Naive thymus-derived CD4-positive, alpha-beta T cell (primary cell): ENCODE measurements at regions not wholly inside any gene's neighbourhood (a gene's known extent, or its start where the extent isn't known, plus 50 kb on each side); places are given as distances from the start of the nearest gene placed in this dataset.

Experiments used
- ATAC-seq: fragments of 150-1000 bp; cut with Tn5 transposase; 2 replicates; pipeline ENCODE4 v1.10.0; 2021; ENCODE audit warnings: mild to moderate bottlenecking, moderate library complexity
- CTCF ChIA-PET: fragments of 350-600 bp; sonication (Branson Sonifier 250); formaldehyde crosslinking; loops from one replicate; lab custom pipeline; 2021; ENCODE audit warnings: antibody characterized with exemption; lab: Charles Lee
- POLR2A ChIA-PET: fragments of 350-600 bp; sonication (Branson Sonifier 250); formaldehyde crosslinking; loops from one replicate; lab custom pipeline; 2021; ENCODE audit warnings: antibody characterized with exemption, inconsistent platforms; lab: Charles Lee
- DNase-seq, 9 donors: peaks; one replicate each; pipeline versions ENCODE4 v3.0.0 to v3.0.0-alpha.2; 2020 to 2022; ENCODE audit warnings: mixed read lengths in 1 of 9
- H3K27ac ChIP-seq: one replicate; pipeline ENCODE4 v1.7.0; 2013; ENCODE audit warnings: mild to moderate bottlenecking, low read depth, low read length, moderate library complexity
- H3K27me3 ChIP-seq, 2 donors: one replicate each; pipeline ENCODE4 v1.7.0; 2013; ENCODE audit warnings: low read length in 2 of 2, mild to moderate bottlenecking in 2 of 2, moderate library complexity in 2 of 2; ENCODE audit not compliant: control insufficient read depth in 2 of 2, insufficient read depth in 2 of 2
- H3K36me3 ChIP-seq, 3 experiments: 1 replicate in 2 of 3; 2 replicates in 1 of 3; pipeline ENCODE4 v1.7.0; 2013; ENCODE audit warnings: low read length in 3 of 3, mild to moderate bottlenecking in 3 of 3, moderate library complexity in 1 of 3; ENCODE audit not compliant: insufficient read depth in 3 of 3, control insufficient read depth in 2 of 3
- H3K4me1 ChIP-seq, 2 donors: one replicate each; pipeline ENCODE4 v1.7.0; 2013; ENCODE audit warnings: low read length in 2 of 2, mild to moderate bottlenecking in 2 of 2, moderate library complexity in 1 of 2; ENCODE audit not compliant: control insufficient read depth in 2 of 2, insufficient read depth in 2 of 2
- H3K4me3 ChIP-seq: 2 replicates; pipeline ENCODE4 v1.7.0; 2013; ENCODE audit warnings: mild to moderate bottlenecking, low read length
- H3K9me3 ChIP-seq, 3 experiments: 1 replicate in 2 of 3; 2 replicates in 1 of 3; pipeline ENCODE4 v1.7.0; 2013; ENCODE audit warnings: low read length in 3 of 3; ENCODE audit not compliant: control insufficient read depth in 2 of 3
- H3K27ac Mint-ChIP-seq, 9 donors: one replicate each; pipeline ENCODE4 v1.8.0; 2020 to 2022; ENCODE audit warnings: mixed read lengths in 9 of 9, mild to moderate bottlenecking in 8 of 9, moderate library complexity in 5 of 9, inconsistent platforms in 2 of 9
- H3K27me3 Mint-ChIP-seq, 5 donors: one replicate each; pipeline ENCODE4 v1.8.0; 2021 to 2022; ENCODE audit warnings: mixed read lengths in 5 of 5, mild to moderate bottlenecking in 1 of 5
- H3K36me3 Mint-ChIP-seq, 5 donors: one replicate each; pipeline ENCODE4 v1.8.0; 2020 to 2022; ENCODE audit warnings: mixed read lengths in 5 of 5, mild to moderate bottlenecking in 3 of 5, inconsistent platforms in 1 of 5
- H3K4me1 Mint-ChIP-seq, 7 donors: one replicate each; pipeline ENCODE4 v1.8.0; 2020 to 2022; ENCODE audit warnings: mixed read lengths in 7 of 7, mild to moderate bottlenecking in 3 of 7, inconsistent platforms in 1 of 7
- H3K4me3 Mint-ChIP-seq, 10 donors: one replicate each; pipeline ENCODE4 v1.8.0; 2020 to 2022; ENCODE audit warnings: mild to moderate bottlenecking in 10 of 10, mixed read lengths in 10 of 10, moderate library complexity in 6 of 10, inconsistent platforms in 2 of 10
- H3K9me3 Mint-ChIP-seq, 11 donors: one replicate each; pipeline ENCODE4 v1.8.0; 2020 to 2022; ENCODE audit warnings: mixed read lengths in 11 of 11, mild to moderate bottlenecking in 4 of 11, inconsistent platforms in 1 of 11, moderate library complexity in 1 of 11
- intact Hi-C, 2 donors: fragments of 100-400 bp; cut with micrococcal nuclease; formaldehyde crosslinking; loops; one replicate each; pipeline ENCODE4 v1.15.1; 2023

DNA sequence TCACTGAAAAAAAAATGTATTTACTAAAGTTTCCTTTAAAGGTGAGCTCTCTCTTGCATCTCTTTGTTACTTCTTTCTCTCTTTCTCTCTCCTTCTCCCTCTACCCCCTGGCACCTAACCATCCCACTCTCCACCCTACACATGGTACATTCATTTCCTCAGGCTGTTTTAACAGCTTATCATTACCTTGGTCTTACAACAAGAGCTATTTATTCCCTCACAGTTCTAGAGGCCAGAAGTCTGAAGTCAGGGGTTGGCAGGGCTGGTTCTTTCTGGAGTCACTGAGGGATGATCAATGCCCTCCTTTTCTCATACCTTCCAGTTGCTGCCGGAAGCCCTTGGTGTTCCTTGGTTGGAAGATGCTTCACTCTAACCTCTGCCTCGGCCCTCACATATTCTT lies 91.1 kb upstream of the DSCAM start:
- DNase-seq = no peak
- ATAC-seq = no peak
- Mint-ChIP-seq H3K4me1 (peaks cover 0 to 2% (median 0%) of the 10 kb centered on the region in 7 donors), H3K4me3 (no peak overlapping the region), H3K36me3 (no peaks in the 10 kb centered on the region), H3K9me3 (peaks cover 0 to 7% (median 3%) of the 10 kb centered on the region in 11 donors), H3K27me3 (peaks cover 0 to 46% (median 17%) of the 10 kb centered on the region in 5 donors), H3K27ac (no peak overlapping the region)
- no peak overlapping the region for H3K4me3 ChIP-seq
- ChIA-PET POLR2A (no interaction called here), CTCF (no interaction called here)
- H3K9me3 ChIP-seq = no peaks in the 10 kb centered on the region
- H3K27ac ChIP-seq = no peak overlapping the region
- H3K27me3 ChIP-seq = no peaks in the 10 kb centered on the region
- H3K4me1 ChIP-seq = no peaks in the 10 kb centered on the region
- H3K36me3 ChIP-seq = no peaks in the 10 kb centered on the region
- intact Hi-C loops = no loop called here

DNA sequence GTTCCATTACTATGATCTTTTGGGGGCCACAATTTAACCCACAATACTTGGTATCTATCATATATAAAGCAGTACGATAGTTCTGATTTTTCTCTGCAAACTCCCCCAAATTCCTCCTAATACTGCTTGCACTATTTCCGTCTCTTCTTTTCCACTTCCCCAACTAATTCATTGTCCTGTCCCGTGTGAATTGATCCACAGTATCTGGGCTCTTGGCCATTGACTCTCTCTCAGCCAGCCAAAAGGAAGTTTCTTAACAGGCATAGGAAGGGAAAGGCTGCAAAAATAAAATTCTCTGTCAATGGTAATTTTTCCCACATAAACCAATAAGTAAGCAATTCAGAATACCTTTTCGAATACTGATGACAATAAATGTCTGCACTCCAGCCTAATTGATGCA lies 91.7 kb upstream of the DSCAM start:
- DNase-seq (no peak), ATAC-seq (no peak)
- Histone ChIP-seq H3K4me1 (no peaks in the 10 kb centered on the region), H3K27me3 (no peaks in the 10 kb centered on the region), H3K4me3 (no peak overlapping the region), H3K27ac (no peak overlapping the region), H3K36me3 (no peaks in the 10 kb centered on the region), H3K9me3 (no peaks in the 10 kb centered on the region)
- peaks cover 0 to 2% (median 0%) of the 10 kb centered on the region in 7 donors for H3K4me1 Mint-ChIP-seq
- H3K27me3 Mint-ChIP-seq = peaks cover 0 to 45% (median 17%) of the 10 kb centered on the region in 5 donors
- peaks cover 0 to 5% (median 3%) of the 10 kb centered on the region in 11 donors for H3K9me3 Mint-ChIP-seq
- no peak overlapping the region for H3K27ac Mint-ChIP-seq
- intact Hi-C loops = no loop called here
- no peak overlapping the region for H3K4me3 Mint-ChIP-seq
- H3K36me3 Mint-ChIP-seq = no peaks in the 10 kb centered on the region
- ChIA-PET CTCF (no interaction called here), POLR2A (no interaction called here)

- intact Hi-C loops = no loop called here
- Histone ChIP-seq H3K27me3 (no peaks in the 10 kb centered on the region), H3K4me3 (no peak overlapping the region), H3K4me1 (no peaks in the 10 kb centered on the region), H3K36me3 (no peaks in the 10 kb centered on the region), H3K27ac (no peak overlapping the region), H3K9me3 (no peaks in the 10 kb centered on the region)
- no peaks in the 10 kb centered on the region for H3K4me1 Mint-ChIP-seq
- H3K9me3 Mint-ChIP-seq = peaks cover 0 to 14% (median 5%) of the 10 kb centered on the region in 11 donors
- ChIA-PET CTCF (no interaction called here), POLR2A (no interaction called here)
- peaks cover 0 to 4% (median 0%) of the 10 kb centered on the region in 5 donors for H3K36me3 Mint-ChIP-seq
- H3K27me3 Mint-ChIP-seq = peaks cover 0 to 9% (median 0%) of the 10 kb centered on the region in 5 donors
- no peak for ATAC-seq
- H3K4me3 Mint-ChIP-seq = no peak overlapping the region
- no peak for DNase-seq
- H3K27ac Mint-ChIP-seq = no peak overlapping the region
Observed at GRCh38 chr21:40947713-40948112, 100.8 kb upstream of the DSCAM start.

DNA sequence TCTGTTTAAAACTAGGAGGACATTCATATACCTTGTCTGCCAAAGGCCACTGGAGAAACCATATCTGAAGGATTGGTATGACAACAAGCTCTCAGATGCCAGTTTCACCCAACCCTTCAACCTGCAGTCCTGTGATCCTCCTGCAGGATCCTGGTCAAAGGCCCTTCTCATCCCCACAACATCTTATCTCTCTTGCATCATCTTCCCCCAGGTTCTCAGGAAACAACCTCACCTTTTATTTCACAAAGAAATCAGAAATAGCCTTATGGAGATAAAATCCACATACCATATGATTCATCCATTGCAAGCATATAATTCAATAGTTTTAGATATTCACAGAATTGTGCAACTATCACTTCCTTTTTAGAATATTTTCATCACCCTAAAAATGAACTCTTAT lies 104.0 kb upstream of the DSCAM start:
- Histone ChIP-seq H3K27me3 (no peaks in the 10 kb centered on the region), H3K9me3 (no peaks in the 10 kb centered on the region), H3K36me3 (no peaks in the 10 kb centered on the region), H3K4me1 (no peaks in the 10 kb centered on the region), H3K27ac (no peak overlapping the region), H3K4me3 (no peak overlapping the region)
- CTCF ChIA-PET = no interaction called here
- no peak overlapping the region for H3K4me3 Mint-ChIP-seq
- H3K4me1 Mint-ChIP-seq = no peaks in the 10 kb centered on the region
- peaks cover 0 to 9% (median 0%) of the 10 kb centered on the region in 11 donors for H3K9me3 Mint-ChIP-seq
- POLR2A ChIA-PET = no interaction called here
- H3K36me3 Mint-ChIP-seq = no peaks in the 10 kb centered on the region
- H3K27ac Mint-ChIP-seq = no peak overlapping the region
- no peak for DNase-seq
- no peak for ATAC-seq
- H3K27me3 Mint-ChIP-seq = peaks cover 0 to 15% (median 6%) of the 10 kb centered on the region in 5 donors
- intact Hi-C loops = no loop called here

DNA sequence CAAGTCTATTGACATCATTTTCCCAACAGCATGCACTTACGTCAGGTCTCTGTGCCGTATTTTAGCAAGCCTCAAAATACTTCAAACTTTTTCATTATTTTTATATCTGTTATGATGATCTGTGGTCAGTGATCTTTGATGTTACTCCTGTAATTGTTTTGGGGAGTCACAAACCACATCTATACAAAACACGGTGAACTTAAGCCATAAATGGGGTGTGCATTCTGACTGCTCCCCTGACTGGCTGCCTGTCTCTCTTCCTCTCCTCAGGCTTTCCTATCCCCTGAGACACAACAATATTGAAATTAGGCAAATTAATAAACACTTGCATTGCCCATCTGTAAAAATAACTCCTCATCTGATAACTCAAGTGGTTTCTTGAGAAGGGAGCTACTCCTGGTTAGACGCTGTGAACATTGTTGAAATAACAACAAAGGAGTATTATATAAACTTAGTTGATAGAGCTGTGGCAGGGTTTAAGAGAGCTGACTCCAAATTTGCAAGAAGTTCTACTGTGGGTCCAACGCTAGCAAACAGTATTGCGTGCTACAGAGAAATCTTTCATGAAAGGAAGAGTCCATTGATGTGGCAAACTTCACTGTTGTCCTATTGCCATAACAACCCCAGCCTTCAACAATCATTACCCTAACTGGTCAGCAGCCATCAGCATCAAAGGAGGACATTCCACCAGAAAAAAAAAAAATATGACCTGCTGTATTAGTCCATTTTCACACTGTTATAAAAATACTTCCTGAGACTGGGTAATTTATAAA lies 105.8 kb upstream of the DSCAM start:
- Histone ChIP-seq H3K27me3 (no peaks in the 10 kb centered on the region), H3K27ac (no peak overlapping the region), H3K4me1 (no peaks in the 10 kb centered on the region), H3K9me3 (no peaks in the 10 kb centered on the region), H3K4me3 (no peak overlapping the region), H3K36me3 (no peaks in the 10 kb centered on the region)
- ATAC-seq (no peak), DNase-seq (no peak)
- H3K27ac Mint-ChIP-seq = no peak overlapping the region
- H3K36me3 Mint-ChIP-seq = no peaks in the 10 kb centered on the region
- H3K9me3 Mint-ChIP-seq = peaks cover 0 to 11% (median 0%) of the 10 kb centered on the region in 11 donors
- ChIA-PET CTCF (no interaction called here), POLR2A (no interaction called here)
- H3K4me3 Mint-ChIP-seq = no peak overlapping the region
- peaks cover 0 to 25% (median 20%) of the 10 kb centered on the region in 5 donors for H3K27me3 Mint-ChIP-seq
- H3K4me1 Mint-ChIP-seq = no peaks in the 10 kb centered on the region
- intact Hi-C loops = no loop called here

- no peaks in the 10 kb centered on the region for H3K36me3 Mint-ChIP-seq
- no peak overlapping the region for H3K4me3 Mint-ChIP-seq
- no peak for ATAC-seq
- peaks cover 0 to 3% (median 0%) of the 10 kb centered on the region in 7 donors for H3K4me1 Mint-ChIP-seq
- no peaks in the 10 kb centered on the region for H3K36me3 ChIP-seq
- H3K27me3 ChIP-seq = no peaks in the 10 kb centered on the region
- H3K9me3 Mint-ChIP-seq = peaks cover 0 to 6% (median 3%) of the 10 kb centered on the region in 11 donors
- H3K4me1 ChIP-seq = no peaks in the 10 kb centered on the region
- intact Hi-C loops = no loop called here
- ChIA-PET POLR2A (no interaction called here), CTCF (no interaction called here)
- no peak overlapping the region for H3K4me3 ChIP-seq
- peaks cover 0 to 26% (median 23%) of the 10 kb centered on the region in 5 donors for H3K27me3 Mint-ChIP-seq
- H3K27ac ChIP-seq = no peak overlapping the region
- no peak overlapping the region for H3K27ac Mint-ChIP-seq
- H3K9me3 ChIP-seq = no peaks in the 10 kb centered on the region
- no peak for DNase-seq
Observed at GRCh38 chr21:40964691-40965090, 117.7 kb upstream of the DSCAM start.

GRCh38 chr21:40967771-40968170 lies 120.8 kb upstream of the DSCAM start:
- DNase-seq (no peak), ATAC-seq (no peak)
- Histone ChIP-seq H3K27me3 (no peaks in the 10 kb centered on the region), H3K27ac (no peak overlapping the region), H3K9me3 (no peaks in the 10 kb centered on the region), H3K4me3 (no peak overlapping the region), H3K4me1 (no peaks in the 10 kb centered on the region), H3K36me3 (no peaks in the 10 kb centered on the region)
- intact Hi-C loops = no loop called here
- peaks cover 0 to 43% (median 29%) of the 10 kb centered on the region in 5 donors for H3K27me3 Mint-ChIP-seq
- H3K4me1 Mint-ChIP-seq = peaks cover 0 to 4% (median 0%) of the 10 kb centered on the region in 7 donors
- no peak overlapping the region for H3K4me3 Mint-ChIP-seq
- H3K27ac Mint-ChIP-seq = no peak overlapping the region
- peaks cover 0 to 5% (median 2%) of the 10 kb centered on the region in 11 donors for H3K9me3 Mint-ChIP-seq
- no peaks in the 10 kb centered on the region for H3K36me3 Mint-ChIP-seq
- CTCF ChIA-PET = no interaction called here
- POLR2A ChIA-PET = no interaction called here
